GM18498 (cell line): ENCODE measurements at regions not wholly inside any gene's neighbourhood (a gene's known extent, or its start where the extent isn't known, plus 50 kb on each side); places are given as distances from the start of the nearest gene placed in this dataset.
"Not testable (repeated sequence)": the region's sequence is repeated elsewhere in the genome, so short reads cannot be mapped to it uniquely, and the experiment has no call there.

Source experiments
- ATAC-seq: cut with Tn5 transposase; IDR thresholded peaks from one replicate; pipeline ENCODE4 v1.9.1; 2021; ENCODE audit warnings: mild to moderate bottlenecking, moderate library complexity; ENCODE audit not compliant: unreplicated experiment

- no peak for ATAC-seq
Observed at GRCh38 chr14:55766071-55766470, 186.1 kb downstream of the KTN1 start.

DNA sequence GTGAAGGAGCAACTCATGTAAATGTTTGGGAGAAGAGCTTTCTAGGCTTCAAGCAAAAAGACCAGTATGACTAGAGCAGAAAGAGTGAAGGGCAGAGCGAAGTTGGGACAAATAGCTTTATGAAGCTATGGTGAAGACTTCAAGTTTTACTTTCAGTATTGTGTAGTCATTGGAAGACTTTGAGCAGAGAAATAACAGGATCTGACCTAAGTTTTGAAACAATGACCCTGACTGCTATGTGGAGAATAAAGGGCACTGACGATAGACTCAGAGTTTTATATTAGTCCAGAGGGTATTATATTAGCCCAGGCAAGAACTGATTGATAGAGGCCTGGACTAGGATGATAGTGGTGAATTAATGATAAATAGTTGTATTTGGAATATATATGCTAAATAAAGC, 187.3 kb downstream of the KTN1 start:
- no peak for ATAC-seq

GRCh38 chr14:55769877-55770276, 189.9 kb downstream of the KTN1 start:
- ATAC-seq = no peak

DNA sequence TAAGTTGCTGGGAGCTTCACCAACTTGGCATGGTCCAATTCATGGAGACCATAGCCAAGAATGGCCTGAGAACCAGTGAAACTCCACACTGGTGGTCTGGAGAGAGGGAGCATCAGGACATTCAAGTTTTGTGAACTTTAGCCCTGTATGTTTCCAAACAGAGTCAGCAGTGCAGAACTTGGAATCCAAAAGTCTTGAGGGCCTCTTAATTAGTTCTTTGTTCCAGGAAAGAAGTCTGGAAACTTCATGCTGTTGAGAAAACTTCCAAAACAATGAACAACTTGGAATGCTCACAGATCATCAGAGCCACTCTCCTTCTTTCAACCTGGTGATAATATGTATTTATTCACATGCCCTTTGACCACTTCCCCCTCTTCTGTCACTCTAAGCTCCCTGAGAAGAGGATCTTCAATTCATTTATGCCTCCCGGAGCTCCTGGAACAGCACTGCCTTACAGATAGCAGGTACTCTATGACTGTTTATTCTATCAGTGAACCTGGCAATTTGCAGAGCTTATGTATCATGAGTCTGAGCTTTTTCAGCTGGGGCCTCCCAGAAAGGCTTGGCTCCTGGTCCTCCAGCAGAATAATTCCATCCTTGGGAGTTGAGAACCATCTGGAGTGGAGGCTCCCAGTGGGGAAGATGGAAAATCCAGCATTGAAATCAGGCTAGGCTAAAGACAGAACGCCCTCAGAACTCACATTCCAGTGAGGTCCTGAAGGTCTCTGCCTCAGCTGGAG, 191.4 kb downstream of the KTN1 start:
- ATAC-seq = no peak

DNA sequence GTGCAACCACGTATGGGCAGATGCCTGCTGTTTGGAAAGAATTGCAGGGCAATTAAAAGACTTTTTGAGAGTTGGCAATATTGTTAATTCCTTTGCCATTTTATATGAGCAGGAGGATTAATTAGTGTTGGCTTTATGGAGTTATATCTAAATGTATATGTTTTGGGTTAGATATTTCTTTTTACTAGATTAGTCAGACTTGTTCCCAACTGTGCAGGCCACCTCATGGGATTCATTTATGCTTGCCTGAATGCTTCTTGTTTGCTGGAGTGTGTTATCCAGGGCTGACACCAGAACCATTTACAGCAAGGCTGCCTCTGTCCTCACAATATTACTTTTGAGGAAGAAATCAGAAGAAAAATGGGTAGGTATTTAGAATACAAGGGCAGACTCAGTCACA, 192.5 kb downstream of the KTN1 start:
- ATAC-seq = no peak

GRCh38 chr14:55773312-55773711, 193.3 kb downstream of the KTN1 start:
- no peak for ATAC-seq

DNA sequence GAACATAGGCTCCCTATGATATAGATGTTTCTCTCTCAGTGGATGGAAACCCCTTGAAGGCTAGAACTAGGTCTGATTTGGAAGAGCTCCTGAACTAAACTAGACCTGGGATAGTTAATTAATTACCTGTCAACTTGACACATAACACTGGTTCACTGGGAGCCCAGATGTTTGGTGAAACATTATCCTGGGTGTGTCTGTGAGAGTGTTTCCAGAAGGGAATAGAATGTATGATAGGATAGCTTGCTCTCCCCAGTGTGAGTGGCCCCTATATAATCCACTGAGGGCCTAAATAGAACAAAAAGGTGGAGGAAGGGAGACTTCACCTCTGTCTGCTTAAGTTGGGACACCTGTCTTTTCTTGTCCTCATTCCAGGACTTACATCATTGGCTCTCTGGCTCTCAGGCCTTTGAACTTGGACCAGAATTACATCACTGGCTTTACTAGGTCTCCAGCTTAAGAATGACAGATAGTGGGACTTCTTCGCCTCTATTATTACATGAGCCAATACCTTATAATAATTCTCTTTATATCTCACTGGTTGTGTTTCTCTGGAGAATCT, 194.1 kb downstream of the KTN1 start:
- no peak for ATAC-seq

DNA sequence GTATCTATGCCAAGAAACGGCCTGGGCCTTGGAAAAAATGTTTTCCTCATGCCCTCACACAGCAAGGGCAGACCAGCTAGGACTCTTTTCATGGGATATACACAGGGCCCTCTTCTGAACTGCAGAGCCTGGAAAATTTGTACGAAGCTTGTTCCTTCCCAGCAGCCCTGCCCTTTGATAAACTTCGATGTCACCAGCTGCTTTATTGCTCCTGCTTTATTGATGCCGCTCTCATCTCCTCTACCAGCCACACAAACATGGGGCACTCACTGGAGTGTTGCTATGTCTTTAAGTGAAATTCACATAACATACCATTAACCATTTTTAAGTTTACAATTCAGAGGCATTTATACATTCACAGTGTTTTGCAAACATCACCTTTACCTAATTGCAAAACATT, 197.9 kb downstream of the KTN1 start:
- no peak for ATAC-seq

DNA sequence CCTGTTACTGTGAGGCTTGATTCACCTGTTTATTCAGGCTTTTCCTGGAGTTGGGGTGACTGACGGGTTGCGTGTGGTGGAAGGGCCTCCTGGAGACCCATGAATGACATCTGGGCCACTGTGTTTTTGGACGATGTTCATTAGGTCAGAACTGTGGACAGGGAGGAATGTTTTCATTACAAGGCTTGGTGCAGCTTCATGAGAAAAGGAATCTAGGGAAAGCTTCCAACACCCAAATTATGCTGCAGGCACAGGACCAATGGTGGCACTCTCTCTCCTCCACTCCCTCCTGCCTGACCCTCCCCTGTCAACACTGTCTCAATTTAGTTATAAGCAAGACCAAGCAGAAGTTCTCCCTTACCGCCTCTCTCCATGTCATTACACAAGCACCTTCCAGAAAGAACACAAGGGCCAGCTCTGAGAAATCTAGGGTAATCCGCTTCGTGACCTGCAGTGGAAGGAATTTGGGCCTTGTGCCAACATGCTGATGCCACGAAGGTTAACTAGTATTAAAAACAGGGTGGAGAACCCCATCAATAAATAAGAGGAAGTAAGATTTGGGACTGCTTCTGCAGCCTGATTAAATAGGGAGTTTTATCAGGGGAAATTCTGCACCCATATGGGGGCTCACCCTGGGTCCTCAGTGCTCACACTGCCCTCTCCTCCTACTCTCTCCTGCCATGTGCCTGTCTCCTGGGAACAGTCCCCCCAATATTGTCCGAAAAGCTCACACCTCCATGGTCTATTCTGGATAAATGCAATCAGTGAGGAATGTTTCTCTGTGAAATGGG, 200.3 kb downstream of the KTN1 start:
- no peak for ATAC-seq

DNA sequence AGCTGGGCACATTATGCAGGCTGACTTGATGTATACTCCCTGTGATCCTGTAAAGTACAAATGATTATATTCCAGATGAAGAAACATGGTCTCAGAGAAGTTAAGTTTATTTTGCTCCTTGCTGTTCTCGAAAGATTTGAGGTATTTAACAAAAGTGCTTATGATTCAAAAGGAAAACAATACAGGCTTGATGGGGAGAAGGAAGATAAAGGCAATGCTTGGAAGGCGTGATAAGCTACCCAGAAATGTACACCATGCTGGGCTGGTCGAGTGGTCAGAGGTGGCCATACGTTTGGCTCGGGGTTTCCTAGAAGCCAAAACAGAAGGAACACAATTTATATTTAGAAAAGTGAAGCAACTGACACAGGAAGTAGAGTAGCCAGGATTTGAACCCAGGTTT, 201.0 kb downstream of the KTN1 start:
- no peak for ATAC-seq

DNA sequence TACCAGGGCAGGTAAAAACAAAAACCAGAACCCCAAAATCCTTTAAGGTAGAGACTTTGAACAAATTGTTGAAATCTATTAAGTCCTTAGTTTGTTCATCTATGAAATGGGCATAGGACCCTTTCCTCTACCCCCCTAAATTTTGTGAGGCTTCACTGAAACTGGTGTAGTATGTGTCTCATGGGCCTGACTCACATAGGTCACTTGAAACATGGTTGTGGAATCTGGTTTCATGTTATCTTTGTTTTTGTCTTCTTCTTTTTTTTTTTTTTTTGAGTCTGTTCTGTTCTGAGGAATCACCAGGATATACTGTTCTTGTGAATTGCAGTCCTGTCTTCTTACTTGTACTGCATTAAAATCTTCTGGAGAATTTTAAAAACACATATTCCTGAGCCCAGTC, 202.2 kb downstream of the KTN1 start:
- no peak for ATAC-seq

DNA sequence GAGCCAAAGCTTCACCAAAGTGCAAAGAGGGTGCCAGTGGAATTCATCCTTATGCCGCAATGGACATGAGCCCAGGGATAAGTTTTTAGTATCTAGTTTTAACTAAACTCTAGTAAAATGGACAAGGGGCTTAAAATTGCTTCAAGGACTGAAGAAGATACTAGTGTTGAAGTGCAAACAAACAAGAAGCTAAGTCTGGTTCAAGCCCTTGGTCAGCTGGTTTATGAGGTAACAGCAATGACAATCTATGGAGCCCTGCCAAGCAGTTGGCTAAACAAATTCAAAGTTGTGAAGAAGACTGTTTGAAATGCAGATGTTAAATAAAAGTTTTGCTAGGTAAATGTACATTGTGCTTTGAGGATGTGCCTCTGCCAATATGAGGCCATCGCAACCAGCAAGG, 209.4 kb downstream of the KTN1 start:
- no peak for ATAC-seq

- ATAC-seq = no peak
Observed at GRCh38 chr14:55794655-55795595, 214.9 kb downstream of the KTN1 start.

DNA sequence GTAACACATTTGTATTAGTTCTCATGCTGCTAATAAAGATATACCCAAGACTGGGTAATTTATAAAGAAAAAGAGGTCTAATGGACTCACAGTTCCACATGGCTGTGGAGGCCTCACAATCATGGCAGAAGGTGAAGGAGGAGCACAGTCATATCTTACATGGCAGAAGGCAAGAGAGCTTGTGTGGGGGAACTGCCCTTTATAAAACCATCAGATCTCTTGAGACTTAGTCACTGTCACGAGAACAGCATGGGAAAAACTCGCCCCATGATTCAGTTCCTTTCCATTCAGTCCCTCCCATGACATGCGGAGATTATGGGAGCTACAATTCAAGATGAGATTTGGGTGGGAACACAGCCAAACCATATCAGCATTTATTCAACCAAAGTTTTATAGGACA, 216.5 kb downstream of the KTN1 start:
- ATAC-seq = not testable (repeated sequence)

- no peak for ATAC-seq
Observed at GRCh38 chr14:55798406-55798805, 218.4 kb downstream of the KTN1 start.

DNA sequence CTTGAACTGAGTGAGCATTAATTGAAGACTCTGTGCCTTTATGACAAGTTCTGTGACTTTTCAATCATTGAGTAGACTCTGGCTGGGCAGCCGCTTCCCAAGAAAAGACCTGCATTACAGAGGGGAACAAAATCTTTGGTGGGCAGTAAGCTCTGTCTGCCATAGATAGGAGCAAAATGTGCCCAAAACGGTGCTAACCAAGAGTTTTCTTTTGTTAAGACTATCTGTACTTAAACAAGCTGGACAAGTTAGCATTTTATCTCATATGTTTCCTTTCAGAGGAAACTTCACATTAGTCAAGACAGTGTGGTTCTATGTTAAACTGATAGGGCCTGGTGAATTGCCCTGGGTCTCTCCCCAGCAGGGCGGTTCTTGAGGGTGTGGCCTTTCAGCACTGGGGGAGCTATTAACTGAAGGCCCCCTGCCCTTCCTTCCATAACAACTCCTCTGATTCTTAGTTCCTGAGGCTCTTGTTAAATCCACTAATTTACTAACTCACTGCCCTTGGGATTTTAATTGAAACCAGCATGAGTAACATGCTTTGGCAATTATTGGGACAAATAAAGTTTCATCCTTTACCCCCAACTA, 219.6 kb downstream of the KTN1 start:
- no peak for ATAC-seq

- no peak for ATAC-seq
Observed at GRCh38 chr14:55800156-55800785, 220.3 kb downstream of the KTN1 start.

GRCh38 chr14:55801121-55801520, 221.1 kb downstream of the KTN1 start:
- no peak for ATAC-seq

- ATAC-seq = no peak
Observed at GRCh38 chr14:55802986-55803872, 223.2 kb downstream of the KTN1 start.
